IPS-18c (cell line): ENCODE measurements at regions not wholly inside any gene's neighbourhood (a gene's known extent, or its start where the extent isn't known, plus 50 kb on each side); places are given as distances from the start of the nearest gene placed in this dataset.

Source experiments
- H3K4me3 ChIP-seq: 2 replicates; pipeline ENCODE4 v1.7.0; 2013; ENCODE audit warnings: low read depth, mild to moderate bottlenecking, low read length, moderate library complexity; ENCODE audit not compliant: insufficient read depth
- H3K9me3 ChIP-seq: one replicate; pipeline ENCODE4 v1.6.1; 2013; ENCODE audit warnings: mild to moderate bottlenecking, low read length, moderate library complexity; ENCODE audit not compliant: control insufficient read depth, insufficient read depth

DNA sequence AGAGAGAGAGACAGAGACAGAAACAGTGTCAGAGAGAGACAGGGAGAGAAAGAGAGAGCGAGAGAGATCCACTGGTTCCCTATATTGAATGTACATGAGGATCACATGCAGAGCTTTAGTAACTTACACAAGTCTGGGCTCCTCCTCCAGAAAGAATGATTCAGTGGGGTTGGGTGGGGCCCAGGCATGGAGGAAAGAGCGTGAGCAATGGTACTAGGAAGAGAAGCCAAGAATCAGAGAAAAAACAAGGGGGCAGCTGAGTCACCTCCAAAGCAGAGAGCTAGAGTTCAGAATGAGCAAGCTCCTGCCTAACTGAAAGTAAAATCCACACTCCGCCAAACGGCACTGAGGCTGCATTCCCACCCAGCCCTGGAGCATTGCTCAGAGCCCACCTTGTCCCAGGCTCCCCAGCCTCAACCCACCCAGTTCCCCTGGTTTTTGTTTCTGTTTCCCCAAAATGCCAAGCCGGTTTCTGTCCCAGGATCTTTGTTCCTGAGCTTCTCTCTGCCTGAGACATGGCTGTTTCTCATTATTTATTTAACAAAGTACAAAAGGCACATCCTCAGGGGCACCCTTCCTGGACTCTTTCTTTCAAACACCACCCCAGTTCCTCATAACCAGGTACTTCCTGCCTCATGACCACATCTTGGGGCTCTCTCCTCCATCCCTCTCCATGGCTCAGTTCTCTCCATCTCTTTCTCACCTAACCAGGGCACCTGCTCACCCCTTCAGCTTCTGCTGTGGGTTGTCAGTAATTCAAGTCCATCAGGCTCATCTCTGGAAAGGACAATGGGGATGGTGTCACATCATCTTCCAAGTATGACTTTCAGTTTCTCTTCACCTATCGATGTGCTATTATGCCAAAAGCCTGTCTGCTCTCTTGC lies 670.3 kb upstream of the TBX3 start:
- no peak overlapping the region for H3K4me3 ChIP-seq

DNA sequence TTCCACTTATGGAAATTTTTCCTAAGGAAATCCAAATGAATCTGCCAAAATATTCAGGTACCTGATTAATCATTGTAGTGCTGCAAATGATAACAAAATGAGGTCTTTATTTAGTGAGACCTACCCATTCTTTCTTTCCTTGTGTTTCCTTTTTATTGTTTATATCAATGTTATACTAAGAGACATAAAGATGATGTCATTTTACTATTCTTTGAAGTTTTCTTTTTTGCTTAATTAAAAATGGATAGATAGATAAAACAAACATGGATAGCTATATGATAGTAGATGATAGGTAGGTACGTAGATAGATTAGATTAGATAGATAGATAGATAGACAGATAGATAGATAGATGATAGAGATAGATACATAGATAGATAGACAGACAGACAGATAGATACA lies 669.5 kb upstream of the TBX3 start:
- no peak overlapping the region for H3K4me3 ChIP-seq
- H3K9me3 ChIP-seq, result peaks cover 2% of the 10 kb centered on the region

More for the DNA sequence above, 670.3 kb upstream of the TBX3 start:
- H3K9me3 ChIP-seq, result peaks cover 2% of the 10 kb centered on the region

DNA sequence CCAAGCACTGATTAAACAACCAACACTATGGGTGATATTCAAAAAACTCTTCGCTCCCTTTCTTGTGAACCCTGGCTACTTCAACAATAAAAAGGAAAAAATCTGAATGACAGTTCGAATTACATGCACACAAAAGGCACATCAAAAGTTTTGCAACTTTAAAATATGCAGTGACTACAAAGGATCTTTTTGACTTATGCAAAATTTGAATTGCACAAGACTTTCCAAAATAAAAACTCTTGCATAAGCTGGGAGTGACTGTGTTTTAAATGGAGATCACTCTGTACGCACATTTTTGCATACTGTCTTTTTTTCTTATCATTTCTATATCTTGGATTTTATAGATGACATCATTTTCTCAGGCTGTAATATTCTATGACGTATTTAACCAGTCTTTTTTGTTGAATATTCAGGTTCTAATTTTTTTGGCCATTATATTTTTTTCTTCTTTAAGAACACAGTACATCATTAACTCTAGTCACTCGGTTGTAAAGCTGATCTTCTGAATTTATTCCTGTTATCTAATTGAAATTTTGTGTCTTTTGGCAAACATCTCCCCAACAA lies 667.6 kb upstream of the TBX3 start:
- Histone ChIP-seq H3K9me3 (peaks cover 2% of the 10 kb centered on the region), H3K4me3 (no peak overlapping the region)

DNA sequence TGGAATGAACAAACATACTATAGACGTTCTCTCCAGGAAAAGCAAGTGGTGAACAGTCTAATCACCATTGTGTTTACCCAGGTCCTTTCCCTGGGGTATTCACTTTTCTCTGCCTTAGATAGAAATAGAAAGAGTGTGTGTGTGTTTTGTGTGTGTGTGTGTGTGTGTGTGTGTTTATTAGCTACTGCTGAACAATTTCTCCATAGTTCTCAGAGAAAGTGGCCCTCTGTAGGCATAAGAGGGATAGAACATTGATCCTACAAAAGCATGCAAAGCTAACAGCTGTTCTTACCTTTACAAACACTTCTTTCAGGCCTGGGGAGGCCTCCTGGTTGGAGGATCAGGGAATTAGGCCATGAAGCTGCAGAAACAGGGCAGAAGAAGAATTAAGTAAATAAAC lies 665.7 kb upstream of the TBX3 start:
- Histone ChIP-seq H3K9me3 (no peaks in the 10 kb centered on the region), H3K4me3 (no peak overlapping the region)

DNA sequence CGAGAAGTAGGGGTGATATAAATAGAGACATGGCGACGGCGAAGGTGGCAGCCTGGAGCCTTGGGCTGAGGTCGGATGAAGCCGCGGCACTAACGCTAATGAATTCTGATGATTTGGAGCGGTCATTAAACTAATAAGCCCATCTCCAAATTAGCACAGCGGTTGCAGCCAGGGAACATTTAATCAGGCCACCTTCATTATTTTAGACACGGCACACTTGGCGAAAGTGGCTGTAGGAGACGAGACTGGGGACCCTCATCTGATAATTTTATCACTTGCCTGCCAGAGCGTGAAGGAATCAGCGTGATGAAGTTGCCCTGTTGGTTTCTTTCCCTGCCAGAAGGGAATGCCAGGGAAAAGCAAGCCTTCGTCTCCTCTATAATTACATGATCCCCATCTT lies 664.3 kb upstream of the TBX3 start:
- Histone ChIP-seq H3K9me3 (no peaks in the 10 kb centered on the region), H3K4me3 (no peak overlapping the region)

DNA sequence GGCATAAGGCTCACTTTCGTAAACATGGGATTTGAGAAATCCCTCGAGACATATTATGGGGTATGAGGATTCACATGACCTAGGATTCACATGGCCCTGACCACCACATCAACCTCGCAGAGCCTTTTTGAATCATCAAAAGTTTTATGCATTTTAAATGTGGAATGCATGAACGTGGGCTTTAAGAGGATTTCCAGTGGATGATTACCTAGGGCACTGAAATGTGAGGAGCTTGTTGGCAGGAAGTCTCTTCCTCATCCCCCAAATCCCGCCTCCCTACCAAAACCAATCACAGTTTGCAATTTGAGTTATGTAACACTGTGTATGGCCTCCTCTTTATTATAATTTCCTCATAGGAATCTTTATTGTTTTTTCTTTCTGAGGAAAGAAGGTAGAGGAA lies 659.6 kb upstream of the TBX3 start:
- no peaks in the 10 kb centered on the region for H3K9me3 ChIP-seq
- no peak overlapping the region for H3K4me3 ChIP-seq

DNA sequence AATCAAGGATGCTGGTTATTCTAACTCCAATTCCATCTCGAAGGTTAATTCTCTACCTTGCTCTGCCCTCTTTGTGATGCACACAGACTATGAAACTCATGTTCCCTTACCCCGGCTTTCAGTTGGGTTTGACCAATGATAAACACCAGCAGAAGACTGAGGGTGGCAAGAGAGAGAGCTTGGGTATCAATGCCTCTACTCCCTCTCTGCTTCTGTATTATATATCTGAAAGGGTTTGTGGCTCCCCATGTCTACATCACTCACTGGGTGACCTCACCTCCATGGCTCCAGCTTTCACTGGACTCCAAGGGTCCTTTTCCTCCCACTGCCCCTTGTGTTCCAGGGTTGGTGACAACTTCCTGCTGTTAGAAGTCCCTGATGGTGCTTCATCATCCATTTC lies 659.0 kb upstream of the TBX3 start:
- no peak overlapping the region; the same call in 1 of the 2 replicates for H3K4me3 ChIP-seq
- H3K9me3 ChIP-seq, result no peaks in the 10 kb centered on the region

DNA sequence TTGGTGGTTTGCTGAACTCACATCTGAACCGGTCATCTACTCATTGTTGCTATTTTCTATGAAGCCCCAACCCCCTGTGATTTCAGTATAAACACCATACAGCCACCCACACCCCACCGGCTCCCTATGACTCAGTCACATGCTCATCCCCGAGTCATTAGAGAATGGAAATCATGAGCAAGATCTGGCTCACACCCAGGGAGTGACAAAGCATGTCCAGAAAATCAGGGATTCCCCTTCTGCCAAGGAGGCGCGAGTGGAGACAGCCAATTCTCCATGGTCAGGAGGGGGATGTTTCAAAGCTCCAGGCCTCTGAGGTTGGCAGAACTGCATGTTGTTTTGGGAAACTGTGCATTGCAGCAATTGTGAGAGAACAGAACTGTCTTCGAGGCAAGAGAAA lies 657.5 kb upstream of the TBX3 start:
- H3K9me3 ChIP-seq, result no peaks in the 10 kb centered on the region
- no peak overlapping the region for H3K4me3 ChIP-seq

DNA sequence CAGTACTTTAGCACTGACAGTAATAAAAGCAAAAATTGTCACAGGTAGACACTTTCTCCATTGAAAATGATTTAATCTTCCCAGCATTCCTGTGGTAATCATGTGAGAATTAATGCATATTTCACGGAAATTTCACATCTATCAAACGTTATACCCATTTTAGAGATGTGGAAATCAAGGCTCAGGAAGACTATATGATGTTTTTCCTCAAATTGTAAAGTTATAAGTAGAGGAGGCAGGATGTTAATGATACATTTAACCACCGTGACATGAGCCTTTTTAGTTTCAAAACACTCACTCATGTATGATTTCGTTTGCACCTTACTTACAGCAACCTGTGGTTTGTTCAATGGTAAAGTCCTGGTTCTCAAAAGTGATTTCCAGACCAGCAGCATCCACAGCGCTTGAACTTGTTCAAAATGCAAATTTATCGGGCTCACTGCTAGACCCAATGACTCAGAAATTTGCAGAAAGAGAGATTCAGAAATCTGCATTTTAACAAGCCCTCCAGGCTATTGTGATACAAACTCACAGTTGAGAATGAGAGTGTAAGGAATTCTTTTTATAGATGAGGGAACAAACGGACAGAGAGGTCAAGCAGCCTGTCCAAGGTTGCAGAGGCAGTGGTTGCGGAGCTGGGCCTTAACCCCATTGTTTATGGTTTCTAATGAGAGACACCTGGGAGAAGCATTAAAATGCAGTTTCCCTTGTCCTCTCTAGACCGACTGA lies 654.8 kb upstream of the TBX3 start:
- no peak overlapping the region for H3K4me3 ChIP-seq
- no peaks in the 10 kb centered on the region for H3K9me3 ChIP-seq

DNA sequence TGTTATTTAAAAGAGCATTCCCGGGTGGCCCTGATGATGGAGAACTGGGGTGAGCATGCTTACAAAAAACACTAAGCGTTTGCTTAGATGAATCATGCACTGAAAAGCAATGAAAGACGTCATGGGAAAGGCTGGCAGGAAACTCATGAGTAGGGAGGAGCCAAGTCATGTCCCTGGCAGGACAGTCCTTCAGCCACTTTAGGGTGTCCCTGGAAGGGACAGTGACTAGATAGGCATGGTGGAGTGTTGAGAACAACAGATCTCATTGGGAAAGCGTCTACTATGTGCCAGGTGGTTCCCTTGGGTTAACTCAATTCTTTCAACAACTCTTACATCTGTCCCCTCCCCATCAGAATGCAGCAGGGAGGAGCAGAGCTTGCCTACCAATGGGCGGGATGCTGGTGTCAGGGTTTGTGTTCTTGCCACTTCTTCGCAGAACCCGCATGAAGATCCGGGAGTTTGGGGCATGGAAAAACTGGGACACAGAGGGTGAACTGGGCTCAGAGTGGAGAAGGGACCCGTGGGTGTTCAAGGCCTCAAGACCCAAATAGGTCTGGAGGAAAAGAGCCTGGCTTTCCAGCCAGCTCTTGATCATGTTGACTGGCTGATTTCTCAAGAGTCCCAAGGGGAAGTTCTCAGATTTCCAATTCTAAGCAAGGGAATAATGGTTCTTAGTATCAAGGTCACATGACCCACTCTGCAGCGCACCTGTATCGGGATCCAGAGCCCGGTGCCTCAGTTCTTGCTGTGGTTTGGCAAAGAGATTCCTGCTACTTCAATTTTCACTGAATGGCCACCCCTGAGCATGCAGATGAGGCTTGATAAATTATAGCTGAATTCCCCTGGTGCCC lies 653.9 kb upstream of the TBX3 start:
- Histone ChIP-seq H3K4me3 (no peak overlapping the region), H3K9me3 (no peaks in the 10 kb centered on the region)

DNA sequence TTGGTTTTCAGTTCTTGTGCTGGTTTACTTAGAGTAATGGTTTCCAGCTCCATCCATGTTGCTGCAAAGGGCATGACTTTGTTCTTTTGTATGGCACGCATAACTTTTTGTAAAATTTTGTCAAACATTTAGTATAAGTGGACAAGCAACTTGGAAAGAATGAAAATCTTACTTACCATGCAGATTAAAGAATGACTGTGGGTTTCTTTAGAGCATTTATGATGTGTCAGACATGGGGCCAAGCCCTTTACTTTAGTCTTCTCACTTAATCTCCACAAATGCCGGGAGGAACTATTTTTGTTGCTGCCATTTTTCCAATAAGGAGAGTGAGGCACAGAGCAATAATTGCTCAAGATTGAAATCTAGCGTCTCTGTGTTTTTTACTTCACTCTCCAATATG lies 652.5 kb upstream of the TBX3 start:
- H3K4me3 ChIP-seq, result no peak overlapping the region
- H3K9me3 ChIP-seq, result no peaks in the 10 kb centered on the region

DNA sequence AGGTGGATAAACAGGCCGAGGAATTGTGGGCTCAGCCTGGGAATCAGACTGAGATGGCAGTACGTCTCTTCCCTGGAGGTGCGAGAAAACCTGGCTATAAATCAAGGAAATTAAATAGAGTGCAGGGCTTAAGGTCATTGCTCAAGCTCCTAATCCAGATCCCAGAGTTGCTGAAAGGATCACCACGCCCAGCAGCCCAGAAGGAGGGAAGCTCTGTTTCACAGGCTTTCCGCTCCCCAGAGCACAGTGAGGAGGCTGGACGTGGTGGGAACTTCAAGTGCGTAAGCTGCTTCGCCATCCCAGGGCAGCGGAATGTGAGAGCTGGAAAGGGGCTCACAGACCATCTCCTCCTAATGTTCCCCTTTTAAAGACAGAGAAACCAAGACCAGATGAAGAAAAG lies 651.6 kb upstream of the TBX3 start:
- H3K9me3 ChIP-seq, result no peaks in the 10 kb centered on the region
- H3K4me3 ChIP-seq, result no peak overlapping the region

DNA sequence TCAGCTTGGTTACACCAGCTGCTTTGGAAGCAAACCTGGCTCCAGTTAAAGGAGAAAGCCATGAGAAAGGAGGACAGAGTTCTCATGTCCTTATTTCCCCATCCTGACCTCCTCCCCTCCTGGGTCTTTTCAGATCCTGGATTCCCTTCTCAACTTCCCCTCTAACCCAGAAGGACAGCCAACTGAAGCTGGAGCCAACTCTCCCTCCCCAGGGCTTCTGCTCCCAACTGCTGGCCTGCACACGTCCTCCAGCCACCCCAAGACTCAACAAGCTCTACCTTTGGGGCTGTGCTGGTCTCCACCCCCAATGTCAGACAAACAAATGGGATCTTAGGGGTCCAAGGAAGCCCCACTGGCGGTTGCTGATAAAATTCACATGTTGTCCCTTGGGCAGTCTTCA lies 651.1 kb upstream of the TBX3 start:
- Histone ChIP-seq H3K9me3 (no peaks in the 10 kb centered on the region), H3K4me3 (no peak overlapping the region)

DNA sequence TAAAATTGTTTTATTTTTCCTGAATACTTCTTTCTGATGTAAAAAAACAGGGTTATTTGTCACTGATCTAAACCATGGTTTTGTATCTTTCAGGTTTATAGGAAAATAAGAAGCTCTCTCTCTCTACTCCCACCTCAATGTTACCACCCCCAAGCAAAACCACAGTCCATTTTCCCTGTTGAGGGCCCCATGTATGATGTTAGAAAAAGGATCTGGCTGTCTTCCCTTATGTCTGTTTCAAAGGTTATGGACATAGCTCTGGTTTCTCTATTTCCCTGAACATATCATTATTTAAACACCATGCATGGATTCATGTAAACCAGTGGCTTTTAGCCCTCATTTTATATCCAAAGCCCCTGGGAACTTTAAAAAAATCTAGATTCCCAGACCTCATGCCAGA lies 649.0 kb upstream of the TBX3 start:
- Histone ChIP-seq H3K4me3 (no peak overlapping the region), H3K9me3 (no peaks in the 10 kb centered on the region)

DNA sequence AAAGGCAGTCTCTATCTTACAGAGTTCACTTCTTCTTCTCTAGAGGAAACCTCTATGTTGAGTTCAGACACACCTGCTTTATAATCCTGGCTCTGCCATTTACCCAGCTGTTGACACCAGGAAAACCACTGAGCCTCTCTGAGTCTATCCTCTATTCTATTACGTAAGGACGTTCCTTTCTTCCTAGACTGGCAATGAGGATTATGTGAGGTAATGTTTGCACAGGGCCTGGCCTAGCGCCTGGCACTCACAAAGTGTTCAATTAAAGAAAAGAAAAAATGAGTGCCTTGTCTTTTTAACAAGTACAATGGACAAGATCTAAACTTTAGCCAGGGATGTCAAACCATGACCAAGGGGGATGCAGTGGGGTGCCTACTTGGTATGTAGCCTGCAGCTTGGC lies 641.9 kb upstream of the TBX3 start:
- Histone ChIP-seq H3K9me3 (no peaks in the 10 kb centered on the region), H3K4me3 (no peak overlapping the region)

DNA sequence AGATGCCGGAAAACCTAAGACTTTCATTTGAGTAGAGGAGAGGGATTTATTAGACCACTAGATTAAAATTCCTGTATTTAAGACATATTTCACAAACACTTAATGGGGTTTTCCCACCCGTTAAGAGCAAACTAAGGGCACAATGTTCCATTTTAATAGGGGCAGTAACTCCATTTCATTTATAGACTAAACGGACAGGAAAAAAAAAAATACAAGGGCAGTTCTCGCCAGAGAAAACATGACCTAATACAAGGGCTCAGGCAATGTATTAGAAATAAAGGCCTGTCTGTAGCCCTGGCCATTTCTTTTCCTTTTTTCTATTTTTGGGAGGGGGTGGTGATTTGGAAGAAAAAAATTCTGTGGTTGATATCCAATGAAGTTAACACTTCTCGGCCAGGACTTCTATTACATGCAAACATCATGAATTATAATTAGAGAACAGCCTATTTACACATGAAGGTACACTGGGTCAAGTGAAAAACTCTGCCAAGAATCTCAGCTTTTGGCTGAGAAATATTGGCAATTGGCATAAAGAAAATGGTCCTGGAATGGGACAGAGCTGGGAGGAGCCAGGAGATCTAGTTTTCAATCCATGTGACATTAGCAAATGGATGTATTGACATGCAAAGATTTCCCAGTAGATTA lies 641.1 kb upstream of the TBX3 start:
- Histone ChIP-seq H3K4me3 (no peak overlapping the region), H3K9me3 (no peaks in the 10 kb centered on the region)
